DND-41 (cell line): ENCODE measurements at regions not wholly inside any gene's neighbourhood (a gene's known extent, or its start where the extent isn't known, plus 50 kb on each side); places are given as distances from the start of the nearest gene placed in this dataset.

ENCODE experiments used
- ATAC-seq: fragments of 200-7000 bp; cut with Tn5 transposase; 3 replicates; pipeline ENCODE4 v1.9.1; 2021; ENCODE audit warnings: low read depth; ENCODE audit not compliant: insufficient read depth
- DNase-seq: peaks from one replicate; pipeline ENCODE4 v3.0.0-alpha.2; 2020
- H2AFZ ChIP-seq: 2 replicates; pipeline ENCODE4 v1.6.0; 2012; ENCODE audit warnings: low read depth, low read length
- H3K27ac ChIP-seq: 2 replicates; pipeline ENCODE4 v1.5.1; 2012; ENCODE audit warnings: low read length, inconsistent platforms
- H3K27me3 ChIP-seq: fragments of 200-600 bp; sonication (generic); 2 replicates; pipeline ENCODE4 v1.6.0; 2012; ENCODE audit warnings: low read length, mild to moderate bottlenecking, inconsistent platforms; ENCODE audit not compliant: insufficient read depth, poor library complexity
- H3K36me3 ChIP-seq: 2 replicates; pipeline ENCODE4 v1.5.1; 2012; ENCODE audit warnings: low read length, inconsistent platforms; ENCODE audit not compliant: insufficient read depth
- H3K4me1 ChIP-seq: 2 replicates; pipeline ENCODE4 v1.5.1; 2012; ENCODE audit warnings: mild to moderate bottlenecking, low read length; ENCODE audit not compliant: insufficient read depth
- H3K4me2 ChIP-seq: 2 replicates; pipeline ENCODE4 v1.6.0; 2012; ENCODE audit warnings: mild to moderate bottlenecking, moderate library complexity, low read length, inconsistent platforms; ENCODE audit not compliant: insufficient read depth
- H3K4me3 ChIP-seq, 2 experiments: fragments of 200-600 bp in 1 of 2; shearing (Covaris generic) in 1 of 2; 2 replicates each; pipeline ENCODE4 v1.5.1; 2012 to 2016; ENCODE audit warnings: inconsistent platforms in 2 of 2, low read length in 2 of 2, mild to moderate bottlenecking in 2 of 2, low read depth in 1 of 2, moderate library complexity in 1 of 2
- H3K79me2 ChIP-seq: 2 replicates; pipeline ENCODE4 v1.6.0; 2012; ENCODE audit warnings: low read length, inconsistent platforms; ENCODE audit not compliant: insufficient read depth
- H3K9ac ChIP-seq: 2 replicates; pipeline ENCODE4 v1.6.0; 2012; ENCODE audit warnings: low read depth, mild to moderate bottlenecking, inconsistent platforms, low read length, moderate library complexity
- H3K9me3 ChIP-seq: 2 replicates; pipeline ENCODE4 v1.5.1; 2012; ENCODE audit warnings: low read length, moderate library complexity, mild to moderate bottlenecking, inconsistent platforms; ENCODE audit not compliant: insufficient read depth, severe bottlenecking
- H4K20me1 ChIP-seq: 2 replicates; pipeline ENCODE4 v1.6.0; 2012; ENCODE audit warnings: low read length; ENCODE audit not compliant: insufficient read depth
- EZH2 ChIP-seq: IDR thresholded peaks from 3 replicates; pipeline ENCODE4 v1.6.1; 2012; ENCODE audit warnings: borderline replicate concordance, low read depth, mild to moderate bottlenecking, moderate library complexity, low read length, inconsistent platforms; ENCODE audit not compliant: severe bottlenecking
- TF ChIP-seq, protein P1 (sequence below): IDR thresholded peaks from 2 replicates; pipeline ENCODE4 v1.5.1; 2012; ENCODE audit warnings: borderline replicate concordance, low read length, moderate library complexity, mild to moderate bottlenecking; ENCODE audit not compliant: poor library complexity, severe bottlenecking; ENCODE audit errors: extremely low read depth

DNA sequence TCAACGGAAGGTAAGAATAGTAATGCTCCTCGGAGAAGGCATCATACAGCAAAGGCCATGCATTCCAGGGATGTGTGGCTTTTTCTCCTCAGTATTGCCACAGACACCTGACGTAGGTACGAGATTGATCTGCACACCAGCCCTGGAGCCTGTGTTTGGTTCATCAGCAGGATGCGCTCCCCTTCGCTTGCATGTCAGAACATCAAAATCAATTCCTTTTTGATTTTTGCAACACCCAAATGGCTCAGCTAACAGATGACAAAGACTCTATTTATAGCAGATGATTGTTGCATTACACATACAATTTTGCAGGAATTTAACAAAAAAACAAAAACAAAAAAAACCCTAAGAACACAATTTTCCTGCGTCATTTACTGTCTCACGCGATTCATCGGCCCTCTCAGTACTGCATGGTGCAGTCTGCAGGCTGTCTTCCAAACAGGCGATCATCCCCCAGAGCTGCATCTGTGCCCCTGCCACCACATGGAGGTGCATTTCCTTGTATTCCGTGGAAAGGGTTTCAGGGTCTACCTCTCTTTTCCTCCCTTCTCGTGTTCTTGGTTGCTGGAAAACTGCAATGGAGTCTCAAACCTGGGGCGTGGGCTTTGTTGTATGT lies 207.3 kb downstream of the TEX29 start:
- Histone ChIP-seq H4K20me1 (no peaks in the 10 kb centered on the region; the same call in 1 of the 2 replicates), H2AFZ (no peak overlapping the region), H3K79me2 (no peaks in the 10 kb centered on the region), H3K4me1 (no peaks in the 10 kb centered on the region), H3K4me3 (no peak overlapping the region), H3K27me3 (peaks cover 5% of the 10 kb centered on the region), H3K9me3 (no peaks in the 10 kb centered on the region), H3K36me3 (no peaks in the 10 kb centered on the region), H3K4me2 (no peak overlapping the region), H3K27ac (no peak overlapping the region), H3K9ac (no peak overlapping the region)
- ATAC-seq (no peak), DNase-seq (no peak)
- TF ChIP-seq, protein P1, sequence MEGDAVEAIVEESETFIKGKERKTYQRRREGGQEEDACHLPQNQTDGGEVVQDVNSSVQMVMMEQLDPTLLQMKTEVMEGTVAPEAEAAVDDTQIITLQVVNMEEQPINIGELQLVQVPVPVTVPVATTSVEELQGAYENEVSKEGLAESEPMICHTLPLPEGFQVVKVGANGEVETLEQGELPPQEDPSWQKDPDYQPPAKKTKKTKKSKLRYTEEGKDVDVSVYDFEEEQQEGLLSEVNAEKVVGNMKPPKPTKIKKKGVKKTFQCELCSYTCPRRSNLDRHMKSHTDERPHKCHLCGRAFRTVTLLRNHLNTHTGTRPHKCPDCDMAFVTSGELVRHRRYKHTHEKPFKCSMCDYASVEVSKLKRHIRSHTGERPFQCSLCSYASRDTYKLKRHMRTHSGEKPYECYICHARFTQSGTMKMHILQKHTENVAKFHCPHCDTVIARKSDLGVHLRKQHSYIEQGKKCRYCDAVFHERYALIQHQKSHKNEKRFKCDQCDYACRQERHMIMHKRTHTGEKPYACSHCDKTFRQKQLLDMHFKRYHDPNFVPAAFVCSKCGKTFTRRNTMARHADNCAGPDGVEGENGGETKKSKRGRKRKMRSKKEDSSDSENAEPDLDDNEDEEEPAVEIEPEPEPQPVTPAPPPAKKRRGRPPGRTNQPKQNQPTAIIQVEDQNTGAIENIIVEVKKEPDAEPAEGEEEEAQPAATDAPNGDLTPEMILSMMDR: no peak
- TF ChIP-seq EZH2: no peak

DNA sequence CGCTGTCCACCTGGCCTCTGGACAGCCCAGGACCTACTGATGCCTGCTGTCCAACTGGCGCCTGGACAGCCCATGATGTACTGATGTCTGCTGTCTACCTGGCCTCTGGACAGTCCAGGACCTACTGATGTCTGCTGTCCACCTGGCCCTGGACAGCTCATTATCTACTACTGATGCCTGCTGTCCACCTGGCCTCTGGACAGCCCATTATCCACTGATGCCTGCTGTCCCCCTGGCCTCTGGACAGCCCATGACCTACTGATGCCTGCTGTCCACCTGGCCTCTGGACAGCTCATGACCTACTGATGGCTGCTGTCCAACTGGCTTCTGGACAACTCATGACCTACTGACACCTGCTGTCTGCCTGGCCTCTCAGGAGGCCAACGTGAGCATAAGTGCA lies 208.1 kb downstream of the TEX29 start:
- H3K4me1 ChIP-seq: no peaks in the 10 kb centered on the region
- H3K36me3 ChIP-seq: no peaks in the 10 kb centered on the region
- no peaks in the 10 kb centered on the region for H3K9me3 ChIP-seq
- H3K4me3 ChIP-seq: no peak overlapping the region
- DNase-seq (no peak), ATAC-seq (no peak)
- no peak overlapping the region for H3K9ac ChIP-seq
- no peak overlapping the region for H3K4me2 ChIP-seq
- H3K27me3 ChIP-seq: peaks cover 12% of the 10 kb centered on the region
- no peaks in the 10 kb centered on the region; the same call in 1 of the 2 replicates for H4K20me1 ChIP-seq
- TF ChIP-seq, protein P1: no peak
- TF ChIP-seq EZH2: no peak
- no peak overlapping the region for H2AFZ ChIP-seq
- H3K79me2 ChIP-seq: no peaks in the 10 kb centered on the region
- no peak overlapping the region for H3K27ac ChIP-seq

DNA sequence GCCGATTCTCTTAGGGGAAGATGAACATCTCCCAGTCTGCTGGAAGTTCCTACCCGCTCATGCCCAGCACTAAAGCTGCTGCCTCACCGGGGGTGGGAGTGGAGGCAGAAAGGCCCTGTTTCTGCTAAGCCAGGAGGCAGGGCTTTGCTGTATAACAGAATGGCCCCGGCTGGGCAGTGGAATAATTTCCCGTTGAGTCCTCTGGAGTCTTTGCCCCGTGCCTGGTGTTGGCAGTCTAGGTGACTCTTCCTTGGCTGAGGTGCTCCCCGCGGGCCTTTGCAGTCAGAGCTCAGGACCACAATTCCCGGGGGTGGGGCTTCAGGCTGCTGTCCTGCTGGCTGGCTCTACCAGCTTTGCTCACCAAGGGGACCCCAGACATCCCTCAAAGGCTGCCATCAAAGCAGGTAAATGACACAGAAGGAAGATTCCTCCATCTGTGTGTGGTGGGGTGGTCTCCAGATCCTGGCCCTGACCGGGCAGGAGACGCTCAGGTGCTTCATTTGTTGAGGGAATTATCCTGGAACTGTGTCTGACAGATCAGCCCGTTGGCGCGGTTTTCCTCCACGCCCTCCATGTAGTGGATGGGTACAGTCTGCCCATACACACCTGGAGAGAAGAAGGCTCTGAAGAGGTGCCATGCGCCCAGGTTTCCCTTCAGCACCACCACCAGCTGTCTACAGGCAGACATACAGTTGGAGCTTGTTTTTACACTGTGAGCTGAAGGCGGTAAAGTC lies 209.9 kb downstream of the TEX29 start:
- Histone ChIP-seq H3K36me3 (no peaks in the 10 kb centered on the region), H3K9ac (no peak overlapping the region), H4K20me1 (no peaks in the 10 kb centered on the region; the same call in 1 of the 2 replicates), H3K27ac (no peak overlapping the region), H3K4me2 (no peak overlapping the region), H2AFZ (no peak overlapping the region), H3K79me2 (no peaks in the 10 kb centered on the region), H3K9me3 (no peaks in the 10 kb centered on the region), H3K4me3 (no peak overlapping the region), H3K27me3 (peaks cover 26% of the 10 kb centered on the region), H3K4me1 (no peaks in the 10 kb centered on the region)
- ATAC-seq (no peak), DNase-seq (no peak)
- no peak for TF ChIP-seq EZH2
- TF ChIP-seq, protein P1: no peak
